Stimulated activated CD4-positive, alpha-beta T cell treated with anti-CD3 and anti-CD28 coated beads, Interleukin-2, amount 100 ng/mL, for 24 hours (primary cell): ENCODE measurements at regions not wholly inside any gene's neighbourhood (a gene's known extent, or its start where the extent isn't known, plus 50 kb on each side); places are given as distances from the start of the nearest gene placed in this dataset.

Experiments
- DNase-seq, 2 donors: peaks; one replicate each; pipeline ENCODE4 v3.0.0-alpha.2; 2020

DNA sequence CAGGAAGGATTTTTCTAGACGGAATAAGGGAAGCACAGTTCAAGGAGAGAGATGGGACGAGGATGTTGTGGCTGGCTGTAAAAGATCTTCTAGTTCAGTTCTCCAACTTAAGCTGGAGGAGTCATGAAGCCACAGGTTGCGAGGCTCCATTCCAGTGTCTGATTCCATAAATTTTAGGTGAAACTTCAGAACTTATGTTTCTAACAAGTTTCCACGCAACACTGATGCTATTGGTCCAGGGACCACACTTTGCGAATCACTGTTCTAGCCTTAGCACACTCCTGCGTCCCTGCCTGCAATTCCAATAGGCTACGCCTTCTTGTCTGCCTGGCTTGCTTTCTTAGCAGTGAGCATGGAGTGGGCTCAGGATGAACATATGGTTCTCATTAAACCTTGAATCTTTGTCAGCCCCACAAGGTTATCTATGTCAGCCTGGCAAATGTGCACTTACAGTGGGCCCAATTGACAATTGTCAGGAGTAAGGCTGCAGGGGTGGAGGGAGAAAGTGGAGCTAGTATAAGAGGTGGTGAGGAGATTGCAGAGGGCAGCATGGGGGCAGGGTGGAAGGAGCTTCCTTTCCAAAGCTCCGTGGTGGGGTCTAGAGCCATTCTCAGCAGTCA lies 438.1 kb upstream of the ST6GAL2 start:
- DNase-seq, result no peak

DNA sequence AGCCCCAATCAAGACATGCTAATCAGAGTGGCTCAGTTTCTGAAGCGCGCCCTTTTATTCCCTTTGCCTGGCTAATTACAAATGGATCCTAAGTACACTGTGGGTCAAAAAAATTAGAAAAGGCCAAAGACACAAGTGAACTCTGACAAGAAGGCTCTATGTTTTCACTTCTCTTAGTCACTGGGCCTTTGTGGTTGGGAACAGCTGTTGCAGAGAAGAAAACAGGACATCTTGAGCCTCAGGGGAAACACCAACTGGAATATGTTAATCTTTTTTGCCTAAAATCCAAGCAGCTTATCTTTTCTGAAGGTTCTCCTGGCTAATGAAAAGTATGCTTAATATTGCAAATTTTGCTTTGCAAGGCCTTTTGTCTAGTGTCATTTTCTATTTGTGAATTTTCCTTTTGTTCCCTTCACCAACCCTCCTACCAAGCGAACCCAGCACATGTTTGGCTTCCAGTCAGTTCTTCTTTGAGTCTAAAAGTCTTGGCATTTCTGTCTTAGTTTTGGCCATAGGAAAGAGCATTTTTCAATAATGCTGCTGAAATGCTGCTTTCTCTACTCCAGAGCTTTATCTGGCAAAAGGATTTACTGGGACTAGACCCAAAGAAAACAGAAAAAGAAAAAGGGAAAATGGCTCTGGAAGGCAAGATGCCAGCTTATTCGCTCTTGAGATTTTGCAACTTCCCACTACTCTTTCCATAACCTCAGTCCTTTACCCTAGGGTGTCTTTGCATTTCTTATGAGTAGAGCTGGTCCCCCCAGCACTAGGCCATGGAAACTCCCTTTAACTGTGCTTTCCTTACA lies 440.2 kb upstream of the ST6GAL2 start:
- DNase-seq, result no peak

DNA sequence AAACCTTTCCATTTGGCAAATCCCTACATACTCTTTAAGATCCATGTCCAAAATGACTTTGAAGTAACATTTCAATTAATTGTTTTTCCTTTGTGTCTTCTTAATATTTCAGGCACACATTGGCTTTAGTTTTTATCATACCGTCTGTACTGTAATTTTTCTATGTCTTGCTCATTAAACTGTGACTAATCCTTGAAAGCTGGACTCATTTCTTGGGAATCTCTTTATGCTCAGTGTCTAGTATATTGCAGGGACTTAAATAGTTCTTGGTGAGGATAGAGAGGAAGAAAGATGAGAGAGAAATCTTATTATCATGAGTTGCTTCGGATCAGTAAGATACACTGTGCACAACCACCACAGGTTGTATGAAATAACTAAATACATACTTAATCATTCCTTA lies 448.3 kb upstream of the ST6GAL2 start:
- DNase-seq, result no peak

DNA sequence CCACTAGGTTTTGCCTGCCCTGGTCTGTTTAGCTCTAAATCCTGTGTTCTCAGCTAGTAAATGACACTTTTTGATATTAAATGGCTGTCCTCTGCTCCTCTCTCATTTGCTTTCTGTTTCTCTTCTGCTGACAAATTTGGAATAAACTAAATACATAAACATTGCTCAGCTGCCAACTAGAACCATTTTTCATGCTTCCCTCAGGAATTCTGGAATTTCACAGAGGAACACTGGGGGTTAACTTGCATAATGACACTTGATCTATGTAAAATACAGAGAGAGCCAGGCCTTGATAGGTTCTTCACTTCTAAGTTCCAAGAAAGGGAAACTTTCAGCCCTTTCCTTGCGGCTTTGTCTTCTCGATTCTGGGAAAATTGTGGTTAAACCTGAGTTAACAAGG lies 450.6 kb upstream of the ST6GAL2 start:
- no peak for DNase-seq

DNA sequence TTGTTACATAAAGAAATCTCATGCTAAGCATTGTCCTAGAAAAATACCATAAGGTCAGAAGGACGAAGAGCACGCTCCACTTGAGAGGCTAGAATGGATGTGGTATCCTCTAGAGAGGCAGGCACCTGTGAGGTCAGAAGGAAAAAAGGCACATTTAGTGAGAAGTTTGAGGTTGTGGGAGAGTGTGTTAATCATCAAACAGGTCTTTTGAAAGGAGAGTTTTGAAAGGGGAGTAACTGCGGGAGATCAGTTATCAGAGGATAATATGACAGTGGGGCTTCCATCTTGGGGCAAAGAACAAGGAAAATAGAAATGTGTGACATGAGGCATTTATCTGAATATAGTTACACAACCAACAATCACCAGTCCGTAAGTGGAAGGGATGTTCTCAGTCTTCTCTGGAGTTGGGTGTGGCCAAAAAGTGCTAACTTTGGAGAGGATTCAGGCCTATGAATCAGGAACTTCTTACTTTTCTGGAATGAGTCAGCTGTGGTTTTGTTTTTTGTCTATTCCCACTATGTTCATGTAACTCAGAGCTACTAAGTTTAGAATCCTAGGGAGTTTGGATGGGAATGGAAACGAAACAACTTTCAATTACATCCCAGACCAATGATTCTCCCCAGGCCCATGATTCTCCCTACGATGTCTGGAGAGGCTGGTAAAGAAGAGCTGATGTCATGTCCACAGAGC lies 451.4 kb upstream of the ST6GAL2 start:
- no peak for DNase-seq

DNA sequence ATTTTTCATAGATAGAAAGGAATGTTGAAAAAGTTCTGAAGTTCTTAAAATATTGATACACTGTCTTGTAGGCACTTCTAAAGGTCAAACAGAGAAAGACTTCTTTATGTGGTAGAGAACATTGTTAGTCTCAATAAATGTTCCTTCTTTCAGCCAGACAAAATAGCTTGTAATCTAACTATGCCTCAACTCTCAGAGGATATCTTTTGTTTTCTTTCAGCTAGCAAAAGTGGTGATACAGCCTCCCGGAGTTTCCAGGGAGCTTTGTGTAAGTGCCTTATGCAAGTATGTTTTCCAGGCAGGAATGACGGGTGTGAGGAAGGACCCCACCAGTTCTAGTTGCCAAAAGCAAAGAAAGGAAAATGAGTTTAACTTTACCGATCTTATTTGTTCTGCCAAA lies 452.1 kb upstream of the ST6GAL2 start:
- no peak for DNase-seq

DNA sequence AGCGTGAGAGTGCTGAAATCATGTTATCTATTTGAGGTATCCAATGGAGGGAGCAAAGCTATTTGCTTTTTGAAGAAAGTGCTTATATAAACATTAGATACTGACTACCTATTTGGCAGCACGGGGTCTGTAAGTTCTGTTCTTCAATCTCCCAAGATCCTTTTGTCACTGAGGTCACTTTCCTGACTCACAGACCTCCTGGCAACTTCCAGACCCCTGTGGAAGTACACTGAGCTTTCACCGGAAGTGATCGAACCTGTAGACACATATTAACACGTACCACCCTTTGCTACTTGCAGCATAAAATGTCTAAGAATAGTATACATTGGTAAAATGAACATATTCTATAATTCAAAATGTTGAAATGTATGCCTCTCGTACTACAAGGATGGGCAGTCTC lies 452.6 kb upstream of the ST6GAL2 start:
- no peak for DNase-seq

DNA sequence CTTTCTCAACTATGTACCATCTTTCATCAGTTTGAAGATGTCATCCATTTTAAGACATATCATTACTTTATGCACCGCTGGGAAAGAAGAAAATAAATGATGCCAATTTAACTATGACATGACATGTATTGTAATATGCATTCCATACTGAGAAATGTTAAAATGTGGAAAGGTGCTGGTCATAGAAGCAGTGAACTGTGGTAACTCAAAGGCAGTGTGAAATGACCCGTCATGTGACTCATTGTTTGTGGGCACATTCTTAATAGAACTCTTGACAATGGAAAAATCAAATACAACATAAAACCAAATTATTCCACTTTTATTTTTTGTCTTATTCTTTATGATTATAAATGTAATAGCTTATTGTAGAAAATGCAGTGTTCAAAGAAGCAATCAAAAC lies 455.0 kb upstream of the ST6GAL2 start:
- DNase-seq, result no peak

DNA sequence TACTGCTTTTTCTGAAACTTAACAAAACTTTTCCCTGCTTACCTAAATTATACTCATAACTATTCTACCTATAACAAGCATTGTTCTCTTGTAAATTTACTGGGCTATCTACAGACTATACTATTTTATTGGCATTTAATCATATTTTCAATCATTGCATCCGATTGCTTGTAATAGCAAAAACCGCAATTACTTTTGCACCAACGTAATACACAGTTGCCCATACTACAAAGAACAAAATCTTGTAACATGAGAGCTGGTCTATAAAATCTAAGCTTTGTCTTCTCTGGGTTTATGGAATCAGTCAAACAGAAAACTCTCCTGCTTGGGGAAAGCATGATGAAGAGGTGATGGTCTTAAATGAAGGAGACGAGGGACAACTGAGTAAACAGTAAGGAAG lies 463.4 kb upstream of the ST6GAL2 start:
- no peak for DNase-seq

DNA sequence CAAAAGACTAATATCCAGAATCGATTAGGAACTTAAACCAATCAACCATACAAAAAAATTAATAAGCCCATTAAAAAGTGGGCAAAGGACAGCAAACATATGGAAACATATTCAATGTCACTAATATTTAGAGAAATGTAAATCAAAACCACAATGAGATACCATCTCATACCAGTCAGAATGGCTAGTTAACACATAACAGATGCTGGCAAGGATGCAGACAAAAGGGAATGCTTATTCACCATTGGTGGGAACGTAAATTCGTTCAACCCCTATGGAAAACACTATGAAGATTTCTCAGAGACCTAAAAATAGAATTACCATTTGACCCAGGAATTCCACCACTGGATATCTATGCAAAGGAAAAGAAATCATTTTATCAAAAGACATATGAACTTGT lies 468.2 kb upstream of the ST6GAL2 start:
- DNase-seq, result no peak

DNA sequence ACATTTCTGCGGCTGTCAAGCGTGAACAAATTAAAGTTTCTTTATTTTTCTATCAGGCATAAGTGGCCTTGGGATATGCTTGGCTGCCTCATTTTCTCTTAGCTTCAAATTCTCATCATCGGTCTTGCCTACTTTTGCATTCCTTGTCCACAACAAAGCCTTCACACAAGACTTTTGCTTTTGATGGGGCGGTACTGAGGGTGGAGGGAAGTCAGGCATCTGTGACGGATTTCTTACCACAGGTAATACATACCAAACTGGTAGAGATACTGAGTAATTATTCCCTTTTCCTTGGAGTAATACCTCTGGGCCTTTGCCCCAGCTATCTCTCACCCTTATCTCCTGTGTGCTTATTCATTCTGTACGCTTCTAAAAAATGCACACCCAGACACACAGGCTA lies 468.3 kb upstream of the RGPD4 start:
- no peak for DNase-seq

DNA sequence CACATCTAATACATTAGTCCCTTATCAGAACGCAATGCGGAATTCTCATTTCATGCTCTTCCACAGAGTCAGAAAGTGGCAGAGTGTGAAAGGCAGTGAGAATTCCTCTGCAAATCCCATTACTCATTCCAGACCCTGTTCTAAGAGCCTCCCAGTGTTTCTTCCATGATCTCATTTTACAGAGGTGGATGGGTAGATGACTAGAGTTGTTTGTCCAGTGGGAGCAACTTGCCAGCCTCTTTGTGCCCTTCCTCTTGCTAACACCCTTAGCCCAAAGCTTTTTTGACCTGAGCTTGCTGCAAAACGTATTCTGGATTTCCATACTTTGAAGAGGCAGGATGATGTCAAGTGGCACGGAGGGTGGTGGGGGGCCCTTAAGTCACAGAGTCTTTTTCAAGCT lies 467.7 kb upstream of the RGPD4 start:
- no peak for DNase-seq

DNA sequence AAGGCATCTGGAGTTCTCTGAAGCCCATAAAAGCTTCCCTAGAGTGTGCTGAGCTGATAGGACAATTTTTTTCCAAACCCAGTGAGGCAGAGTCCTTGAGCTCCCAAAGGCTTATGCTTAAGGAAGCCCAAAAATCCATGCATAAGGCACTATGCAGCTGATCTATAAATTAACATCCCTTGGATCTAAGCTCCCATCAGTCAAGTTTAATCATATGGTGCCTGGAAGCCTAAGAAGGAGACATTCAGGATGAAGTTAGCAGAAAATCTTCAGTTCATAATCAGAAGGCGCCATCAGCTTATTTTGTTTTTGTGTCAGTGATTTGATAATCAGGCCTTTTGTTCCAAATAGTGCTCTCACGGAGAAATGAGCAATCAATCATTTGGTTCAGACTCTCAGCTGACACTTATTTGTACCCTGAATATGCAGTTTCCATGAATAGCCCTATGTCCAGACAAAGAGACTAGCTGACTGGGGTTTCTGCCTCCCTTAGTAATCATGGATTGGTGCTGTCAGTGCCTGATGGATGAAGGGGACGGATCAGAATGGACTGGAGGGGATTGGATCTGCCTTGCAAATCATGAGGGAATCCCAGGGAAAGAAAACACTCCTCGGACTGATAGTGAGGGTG lies 464.8 kb upstream of the RGPD4 start:
- DNase-seq, result no peak

DNA sequence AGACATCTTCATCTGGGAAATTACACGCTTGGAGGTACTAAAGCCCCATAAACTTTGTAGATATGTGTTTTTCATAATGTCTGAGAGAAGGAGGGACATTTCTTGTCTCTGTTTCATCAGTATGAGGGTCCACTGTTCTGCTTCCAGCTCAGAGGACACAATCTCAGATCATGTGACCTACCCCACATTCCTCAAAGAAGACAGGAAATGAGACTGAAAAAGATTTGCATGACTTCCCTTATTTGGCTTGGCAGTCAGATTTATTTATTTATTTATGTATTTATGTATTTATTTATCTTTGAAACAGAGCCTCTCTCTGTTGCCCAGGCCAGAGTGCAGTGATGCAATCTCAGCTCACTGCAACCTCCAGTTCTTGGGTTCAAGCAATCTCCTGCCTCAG lies 463.7 kb upstream of the RGPD4 start:
- DNase-seq, result no peak

DNA sequence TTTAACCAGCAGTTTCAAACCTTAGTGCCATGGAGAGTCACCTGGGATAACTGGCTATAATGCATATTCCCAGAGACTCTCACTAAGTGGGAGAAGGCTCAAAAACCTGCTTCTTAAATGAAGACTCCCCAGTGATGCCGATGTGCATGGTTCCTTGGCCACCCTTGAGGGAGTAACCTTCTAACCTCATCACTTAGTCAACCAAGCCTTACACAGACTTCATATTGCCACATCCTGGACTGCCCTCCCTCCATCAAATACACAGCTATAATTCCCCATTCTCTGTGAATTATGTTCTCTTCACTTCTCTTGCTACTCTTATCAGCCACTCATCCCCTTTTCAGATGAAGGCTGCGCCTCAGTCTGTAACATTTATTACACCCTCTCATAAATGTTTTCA lies 462.9 kb upstream of the RGPD4 start:
- DNase-seq, result no peak

DNA sequence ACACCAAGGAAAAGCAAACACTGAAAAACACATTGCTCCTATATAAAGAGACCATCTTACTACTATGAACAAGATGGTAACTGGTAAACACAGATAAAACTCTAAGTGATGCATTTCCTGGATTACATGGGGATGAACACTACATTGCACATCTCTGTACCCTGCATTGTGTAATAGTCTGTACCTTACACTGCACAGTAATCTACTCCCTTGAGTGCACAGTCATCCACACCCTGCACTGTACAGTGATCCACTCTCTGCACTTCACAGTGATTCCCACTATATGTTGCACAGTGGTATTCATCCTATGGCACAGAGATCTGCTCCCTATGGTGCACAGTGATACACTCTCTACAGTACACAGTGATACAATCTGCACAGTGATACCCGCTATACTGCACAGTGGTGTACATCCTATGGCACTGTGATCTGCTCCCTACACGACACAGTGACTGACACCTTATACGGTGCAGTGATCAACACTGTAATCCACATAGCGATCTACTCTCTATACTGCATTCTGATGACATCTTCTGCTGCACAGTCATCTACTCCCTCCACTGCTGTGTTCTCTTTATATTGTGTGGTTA lies 462.2 kb upstream of the RGPD4 start:
- DNase-seq, result no peak

DNA sequence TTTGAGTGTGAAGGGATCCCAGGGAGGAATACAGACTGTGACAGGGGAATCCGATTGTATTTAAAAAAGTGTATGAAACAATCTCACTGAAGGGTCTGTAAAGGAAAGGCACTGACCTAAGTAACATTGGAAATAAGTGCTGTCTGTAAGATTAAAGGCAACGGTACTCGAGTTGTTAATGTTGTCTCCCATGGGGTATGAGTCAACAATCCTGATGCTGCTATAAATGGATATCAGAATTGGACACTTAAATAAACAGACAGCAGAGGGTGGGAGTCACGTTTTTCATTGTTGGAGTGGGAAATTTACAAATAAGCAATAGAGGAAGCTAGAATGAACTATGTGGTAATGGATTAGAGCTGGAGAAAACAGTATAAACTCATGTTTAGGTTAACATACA lies 452.4 kb upstream of the RGPD4 start:
- no peak for DNase-seq

DNA sequence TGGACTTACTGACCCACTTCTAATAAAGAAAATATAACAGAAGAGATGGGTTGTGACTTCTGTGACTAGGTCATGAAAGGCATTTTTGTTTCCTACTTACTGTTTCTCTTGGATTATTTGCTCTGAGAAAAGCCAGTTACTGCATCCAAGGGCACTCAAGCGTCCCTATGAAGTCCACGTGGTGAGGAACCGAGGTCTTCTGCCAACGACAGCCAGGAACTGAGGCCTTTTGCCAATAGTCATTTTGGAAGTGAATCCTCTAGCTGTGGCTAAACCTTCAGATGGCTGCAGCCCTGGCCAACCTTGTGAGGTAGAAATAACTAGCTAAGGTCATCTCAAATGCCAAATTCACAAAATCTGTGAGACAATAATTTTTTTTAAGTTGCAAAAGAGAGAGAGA lies 449.8 kb upstream of the RGPD4 start:
- DNase-seq, result no peak

DNA sequence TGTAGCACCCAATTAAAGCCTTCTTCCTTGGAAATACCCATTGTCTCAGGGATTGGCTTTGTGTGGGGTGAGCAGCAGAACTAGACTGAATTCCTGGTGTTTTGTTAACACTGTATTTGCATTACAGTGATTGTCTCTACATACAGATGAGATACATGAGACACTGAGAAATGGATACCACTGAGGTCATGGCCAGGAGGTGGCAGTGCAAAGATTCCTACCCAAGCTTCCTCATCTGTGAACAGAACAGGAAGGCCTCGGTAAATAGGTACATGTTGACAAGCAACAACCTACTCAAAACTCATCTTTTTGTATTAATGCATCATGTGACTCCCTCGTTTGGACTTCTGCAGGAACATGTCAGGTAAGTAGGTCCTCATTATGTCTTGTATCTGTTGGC lies 445.8 kb upstream of the RGPD4 start:
- DNase-seq, result no peak

DNA sequence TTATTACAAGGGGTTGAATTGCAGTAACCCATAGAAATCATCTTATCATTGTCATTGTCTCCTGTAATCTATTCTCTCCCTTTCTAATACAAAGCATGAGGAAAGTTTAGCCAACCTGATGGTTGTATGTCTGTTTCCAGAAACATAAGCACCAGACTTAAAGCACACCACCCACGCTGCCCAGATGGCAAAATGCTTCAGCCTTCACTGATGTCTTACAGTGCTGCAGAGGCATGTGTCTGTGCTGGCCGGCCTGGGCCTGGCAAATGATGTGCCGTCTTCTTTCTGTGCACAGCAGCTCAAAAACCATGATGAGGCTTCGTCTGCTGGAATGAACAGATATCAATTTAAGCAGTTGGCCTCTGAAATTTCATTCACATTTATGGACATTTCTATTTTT lies 443.0 kb upstream of the RGPD4 start:
- DNase-seq, result no peak

DNA sequence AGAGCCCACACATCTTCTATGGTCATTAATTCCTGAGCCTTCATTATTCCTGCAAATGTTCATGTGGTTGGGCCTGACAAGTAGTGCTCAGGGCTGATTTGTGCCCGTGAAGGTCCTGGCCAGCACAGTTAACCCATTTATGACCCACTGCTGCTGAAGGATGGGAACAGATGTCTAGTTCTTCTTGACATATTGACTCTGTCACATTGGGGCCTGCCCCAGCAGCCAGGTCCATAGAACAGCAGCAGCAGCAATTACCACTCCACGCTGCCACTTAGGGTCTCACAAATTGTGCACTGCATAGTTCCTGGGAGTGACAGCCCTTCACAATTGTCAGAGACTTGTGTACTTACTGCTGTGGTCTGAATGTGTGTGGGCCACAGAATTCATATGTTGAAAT lies 442.3 kb upstream of the RGPD4 start:
- DNase-seq, result no peak

DNA sequence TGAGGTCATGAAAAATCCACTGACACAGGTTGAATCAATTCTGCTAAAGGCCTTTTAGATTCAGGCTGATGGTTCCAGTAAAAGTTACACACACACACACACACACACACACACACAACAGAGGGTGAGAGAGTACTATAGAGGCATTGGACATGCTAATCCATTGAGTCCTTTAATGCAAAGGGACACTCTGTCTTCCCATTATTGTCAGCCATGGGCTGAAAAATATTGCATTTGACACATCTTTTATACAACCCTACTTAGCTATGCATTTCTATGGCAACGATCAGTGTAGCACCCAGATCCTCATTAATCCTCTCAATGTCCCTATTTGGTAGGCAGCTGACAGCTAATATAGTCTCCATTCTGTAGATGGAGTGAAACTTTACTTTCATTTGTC lies 440.8 kb upstream of the RGPD4 start:
- no peak for DNase-seq

DNA sequence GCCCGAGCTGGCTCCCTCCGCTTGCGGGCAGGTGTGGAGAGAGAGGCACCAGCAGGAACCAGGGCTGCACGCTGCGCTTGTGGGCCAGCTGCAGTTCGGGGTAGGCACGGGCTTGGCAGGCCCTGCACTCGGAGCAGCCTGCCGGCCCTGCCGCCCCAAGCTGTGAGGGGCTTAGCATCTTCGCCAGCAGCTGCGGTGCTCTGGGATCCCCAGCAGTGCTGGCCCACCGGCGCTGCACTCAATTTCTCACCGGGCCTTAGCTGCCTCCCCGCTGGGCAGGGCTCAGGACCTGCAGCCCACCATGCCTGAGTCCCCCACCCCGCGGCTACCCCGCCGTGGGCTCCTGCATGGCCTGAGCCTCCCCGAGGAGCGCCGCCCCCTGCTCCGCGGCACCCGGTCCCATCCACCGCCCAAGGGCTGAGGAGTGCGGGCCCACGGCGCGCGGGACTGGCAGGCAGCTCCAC lies 434.4 kb upstream of the RGPD4 start:
- no peak for DNase-seq
